ENCODE measurements at regions not wholly inside any gene's neighbourhood (a gene's known extent, or its start where the extent isn't known, plus 50 kb on each side); places are given as distances from the start of the nearest gene placed in this dataset.

DNA sequence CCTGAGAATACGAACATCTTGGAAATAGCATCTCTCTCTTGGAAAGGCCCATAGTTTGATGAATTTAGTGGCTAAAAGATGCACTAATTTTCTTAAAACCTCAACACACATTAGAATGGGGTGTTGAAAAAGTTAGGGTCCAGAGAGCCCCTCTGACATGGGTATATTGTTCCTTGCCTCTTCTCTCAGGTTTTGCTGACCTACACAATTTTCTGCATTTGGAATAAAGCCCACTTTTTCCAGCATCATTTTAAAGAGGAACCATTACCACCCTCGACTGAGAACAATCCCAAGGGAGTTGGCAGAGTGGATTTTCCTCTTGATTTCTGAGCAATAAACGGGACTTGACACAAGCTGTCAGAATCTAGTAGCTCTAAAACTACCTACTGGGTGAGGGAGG lies 156.1 kb downstream of the PMP22 start:
- DNase-seq: no peak

DNA sequence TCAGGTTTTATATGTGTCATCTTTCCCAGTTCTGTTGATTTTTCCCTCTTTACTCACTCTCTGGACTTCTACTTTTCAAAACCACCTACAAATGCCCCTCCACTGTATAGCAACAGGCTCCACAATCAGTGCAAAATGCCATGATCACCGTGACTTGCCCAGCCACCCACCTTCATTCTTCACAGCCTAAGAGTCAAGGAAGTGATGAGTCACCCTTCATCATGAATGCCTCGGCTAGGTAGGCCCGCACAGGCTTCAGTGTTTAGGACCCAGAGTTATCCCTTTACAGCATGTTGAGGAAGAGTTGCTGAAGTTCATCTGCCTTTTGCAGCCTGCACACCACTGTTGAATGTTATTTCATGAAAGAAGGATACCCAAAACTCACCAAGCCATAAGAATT lies 158.6 kb downstream of the PMP22 start:
- no peak for DNase-seq

DNA sequence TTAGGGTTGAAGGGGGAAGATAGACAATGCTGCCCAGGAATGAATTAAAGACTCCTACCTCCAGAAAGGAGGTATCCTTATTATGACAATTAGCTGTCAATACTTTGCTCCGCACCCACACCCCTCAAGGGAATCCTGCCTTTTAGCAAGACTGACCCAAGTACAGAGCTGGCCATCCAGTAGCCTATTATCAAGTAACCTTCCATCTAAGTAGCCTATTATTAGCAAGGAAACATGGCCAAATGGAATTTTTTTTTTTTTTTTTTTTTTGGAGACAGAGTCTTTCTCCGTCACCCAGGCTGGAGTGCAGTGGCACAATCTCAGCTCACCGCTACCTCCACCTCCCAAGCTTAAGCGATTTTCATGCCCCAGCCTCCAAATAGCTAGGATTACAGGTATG lies 161.3 kb downstream of the PMP22 start:
- no peak for DNase-seq

DNA sequence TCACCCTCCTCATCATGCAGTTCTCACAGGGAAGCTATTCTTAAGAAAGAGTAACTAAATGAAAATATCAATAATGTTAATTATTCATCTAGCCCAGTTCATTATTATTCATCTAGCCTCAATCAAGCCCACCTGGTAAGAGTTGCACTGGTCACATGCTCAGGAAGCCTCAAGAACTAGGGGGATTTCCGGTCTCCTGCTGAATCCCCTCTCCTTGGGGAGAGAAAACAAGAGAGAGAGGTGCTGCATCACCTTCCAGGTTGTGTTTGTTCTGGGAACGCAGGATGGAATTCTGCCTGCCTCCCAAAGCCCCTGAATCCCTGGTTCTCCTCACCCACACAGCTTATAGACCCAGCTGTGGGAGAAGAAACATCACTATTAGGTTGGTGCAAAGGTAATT lies 164.0 kb downstream of the PMP22 start:
- no peak for DNase-seq

DNA sequence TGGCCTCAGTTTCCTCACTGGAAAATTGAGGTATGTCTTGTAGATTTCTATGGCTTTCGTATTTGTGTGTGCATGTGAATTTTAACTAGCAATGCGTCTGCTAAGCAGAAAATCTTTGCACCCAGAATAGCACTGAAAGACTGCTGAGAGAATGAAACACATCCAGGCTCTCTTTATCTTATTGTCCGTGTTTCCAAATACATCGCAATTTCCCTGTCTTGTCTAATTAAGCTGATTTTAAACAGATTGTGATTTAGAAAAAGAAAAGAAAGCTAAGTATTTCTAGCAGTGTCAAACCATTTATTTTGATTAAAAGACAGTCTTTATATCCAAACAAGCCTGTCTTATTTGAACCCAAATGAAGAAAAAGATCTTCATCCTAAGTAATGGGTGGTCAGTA lies 168.6 kb downstream of the PMP22 start:
- no peak for DNase-seq

DNA sequence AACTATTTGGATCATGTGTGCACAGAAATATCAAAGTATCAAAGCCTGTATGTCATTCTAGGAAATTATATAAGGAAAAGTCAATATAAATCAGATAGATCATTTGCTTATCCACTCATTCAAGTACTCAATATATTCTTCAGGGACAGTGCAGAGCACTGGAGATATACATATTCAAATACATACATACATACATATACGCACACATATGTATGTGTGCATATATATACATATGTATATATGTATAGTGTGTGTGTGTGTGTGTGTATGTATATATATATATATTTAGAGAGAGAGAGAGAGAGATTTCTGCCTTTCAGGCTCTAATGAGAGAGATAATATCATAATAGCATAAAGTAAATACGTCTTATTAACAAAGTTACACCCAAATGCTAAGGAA lies 169.2 kb downstream of the PMP22 start:
- DNase-seq: no peak

DNA sequence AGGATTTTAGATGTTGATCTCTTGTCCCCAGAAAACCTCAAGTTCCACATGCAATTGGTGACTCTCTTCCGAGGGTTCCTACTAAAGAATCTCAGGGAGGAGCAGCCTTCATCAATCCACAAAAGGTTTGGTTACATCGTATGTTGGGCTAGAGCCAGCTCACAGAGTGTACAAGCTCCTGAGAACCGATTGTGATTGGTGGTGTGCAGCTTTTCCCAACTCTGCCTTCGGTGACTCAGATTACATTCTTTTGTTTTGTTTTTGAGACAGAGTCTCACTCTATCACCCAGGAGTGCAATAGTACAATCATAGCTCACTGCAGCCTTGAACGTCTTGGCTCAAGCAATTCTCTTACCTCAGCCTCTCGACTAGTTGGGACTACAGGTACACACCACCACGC lies 172.4 kb downstream of the PMP22 start:
- no peak for DNase-seq

DNA sequence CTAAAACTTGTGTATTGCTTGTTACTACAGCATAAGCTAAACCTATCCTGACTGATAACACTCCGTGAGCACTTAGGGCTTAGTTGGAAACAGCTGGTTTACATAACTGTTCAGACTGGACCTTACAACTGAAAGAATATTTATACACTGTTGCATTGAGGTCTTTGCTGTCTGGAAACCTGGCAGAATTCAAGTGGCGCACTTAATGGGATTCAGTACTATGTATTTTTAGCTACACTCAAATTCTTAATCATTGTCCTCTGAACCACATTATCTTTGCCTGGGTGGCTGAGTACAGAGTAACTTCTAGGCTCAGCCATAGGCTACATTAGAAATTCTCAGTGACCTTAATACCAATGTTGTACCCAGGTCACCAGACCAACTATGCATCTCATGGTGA lies 172.9 kb downstream of the PMP22 start:
- DNase-seq: no peak

DNA sequence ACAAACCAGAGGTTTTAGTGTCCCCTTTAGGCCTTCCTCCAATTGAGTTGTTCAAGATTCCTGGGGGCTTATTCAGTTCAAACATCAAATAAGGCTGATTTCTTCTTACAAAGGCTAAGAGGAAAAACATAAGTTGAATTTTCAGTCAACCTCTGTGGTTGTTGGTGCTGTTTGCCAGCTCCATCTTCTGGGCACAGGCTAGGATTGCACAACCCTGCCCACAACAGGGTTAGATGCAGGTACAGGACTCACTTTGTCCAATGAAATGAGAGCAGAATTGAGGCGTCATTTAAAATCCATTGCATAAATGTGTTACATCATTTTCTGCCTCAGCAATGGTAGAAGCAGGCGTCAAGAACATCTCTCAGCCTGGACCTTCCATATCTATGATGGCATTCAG lies 173.3 kb downstream of the PMP22 start:
- DNase-seq: no peak

DNA sequence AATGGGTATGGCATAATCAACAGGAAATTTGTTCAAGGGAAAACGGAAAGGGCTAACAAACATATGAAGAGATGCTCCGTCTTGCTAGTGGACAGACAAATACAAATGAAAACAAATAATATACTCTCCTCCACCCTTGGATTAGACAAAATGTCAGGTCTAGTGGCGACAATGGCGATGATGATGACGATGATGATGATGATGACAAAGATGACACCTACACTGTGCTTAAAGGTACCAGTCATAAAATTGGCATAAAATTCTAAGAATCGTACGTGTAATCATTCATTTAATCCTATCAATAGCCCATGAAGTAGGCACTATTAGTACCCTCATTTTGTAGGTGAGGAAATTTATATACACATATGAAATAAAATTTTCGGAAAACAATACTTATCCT lies 174.6 kb downstream of the PMP22 start:
- DNase-seq: no peak

DNA sequence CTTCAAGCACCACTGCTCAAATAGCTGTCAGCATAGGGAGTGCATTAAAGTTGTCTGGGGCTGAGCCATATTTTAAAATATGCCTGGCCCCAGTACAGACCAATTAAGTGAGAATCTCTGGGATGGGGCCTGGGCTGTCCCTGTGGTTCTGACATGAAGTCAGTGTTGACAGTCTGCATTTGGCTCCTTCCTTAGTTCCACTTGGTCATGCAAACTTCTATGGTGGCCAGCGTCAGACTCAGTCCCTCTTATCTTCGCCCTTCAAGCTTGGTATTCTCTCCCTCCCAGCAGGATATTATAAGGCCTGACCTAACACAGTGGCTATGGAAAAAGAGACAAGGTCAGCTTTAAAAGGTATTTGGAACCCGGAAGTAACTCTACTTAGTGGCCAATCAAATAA lies 177.2 kb downstream of the PMP22 start:
- DNase-seq: no peak

DNA sequence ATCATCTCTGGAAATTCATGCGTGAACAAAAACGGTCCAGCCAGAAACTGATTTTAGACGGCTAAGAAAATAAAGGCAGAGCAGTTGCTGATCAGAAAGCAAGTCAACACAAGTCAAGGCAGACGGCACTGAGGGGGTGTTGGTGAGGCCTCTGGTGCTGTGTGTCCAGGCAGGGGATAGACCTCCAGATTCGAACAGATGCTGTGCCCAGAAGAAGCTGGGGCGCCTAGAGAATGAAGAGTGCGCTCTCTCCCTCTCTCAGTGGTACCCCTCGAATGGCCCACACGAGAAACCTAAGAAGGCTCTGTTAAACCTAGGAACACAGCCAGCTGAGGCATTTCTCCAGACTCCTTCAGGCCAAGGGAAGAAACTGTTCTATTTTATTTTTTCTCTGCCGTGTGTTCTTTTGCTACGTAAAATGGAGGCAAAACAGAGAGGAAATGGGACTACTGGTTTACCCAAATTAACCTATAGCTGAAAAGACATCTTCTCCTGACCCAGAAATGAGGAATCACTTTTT lies 178.3 kb downstream of the PMP22 start:
- DNase-seq: no peak

DNA sequence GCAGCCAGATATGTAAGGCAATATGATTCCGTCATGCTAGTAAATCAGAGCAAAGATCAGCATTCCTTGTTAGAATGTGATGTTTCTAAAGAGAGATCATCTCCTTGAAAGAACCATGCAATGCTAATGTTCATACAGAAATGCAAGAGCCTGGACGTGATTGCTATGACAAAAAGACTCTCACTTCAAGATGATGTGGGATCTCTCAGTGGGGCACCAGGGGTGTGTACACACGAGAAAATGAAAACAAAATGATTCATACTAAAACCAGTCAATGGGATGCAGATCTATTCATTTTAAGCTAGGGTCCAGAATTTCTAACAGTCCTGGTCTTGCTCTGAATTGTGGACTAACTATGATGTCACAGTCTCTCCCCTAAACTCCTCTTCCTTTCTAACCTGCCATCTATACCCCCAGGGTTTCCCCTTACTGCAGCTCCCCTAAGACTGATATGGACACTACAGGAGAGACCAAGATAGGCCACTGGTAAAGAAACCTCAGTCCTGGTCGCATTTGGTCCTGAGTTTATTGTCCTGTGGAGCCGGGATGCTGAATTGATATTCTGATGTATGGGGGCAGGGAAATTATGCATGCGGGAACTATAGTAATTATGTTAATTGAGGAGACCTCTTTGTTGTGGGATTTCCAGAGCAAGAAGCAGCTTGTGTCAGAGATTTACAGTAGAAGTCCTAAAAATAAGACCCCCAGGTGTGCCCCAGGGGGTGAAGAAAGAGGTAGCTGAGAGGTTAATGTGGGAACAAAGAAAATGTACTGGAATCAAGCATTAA lies 179.0 kb downstream of the PMP22 start:
- no peak for DNase-seq

DNA sequence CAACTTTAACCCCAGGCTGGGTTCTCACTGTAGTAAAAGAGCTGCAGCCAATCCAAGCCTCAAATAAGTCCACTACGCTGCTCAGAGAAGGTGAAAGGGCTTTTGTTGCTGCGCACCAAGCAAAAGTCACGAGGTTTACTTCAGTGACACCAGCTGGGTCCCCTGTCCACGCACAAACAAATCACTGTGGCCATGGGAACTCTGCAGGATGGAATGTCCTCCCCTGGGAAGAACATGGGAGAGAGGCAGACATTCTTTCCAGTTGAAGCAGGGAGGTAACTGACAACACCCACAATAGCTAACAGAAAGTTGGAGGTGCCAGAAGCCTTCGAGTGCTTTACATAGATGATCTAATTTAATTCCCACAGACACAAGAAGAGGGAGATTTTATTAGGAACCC lies 181.9 kb downstream of the PMP22 start:
- no peak for DNase-seq

DNA sequence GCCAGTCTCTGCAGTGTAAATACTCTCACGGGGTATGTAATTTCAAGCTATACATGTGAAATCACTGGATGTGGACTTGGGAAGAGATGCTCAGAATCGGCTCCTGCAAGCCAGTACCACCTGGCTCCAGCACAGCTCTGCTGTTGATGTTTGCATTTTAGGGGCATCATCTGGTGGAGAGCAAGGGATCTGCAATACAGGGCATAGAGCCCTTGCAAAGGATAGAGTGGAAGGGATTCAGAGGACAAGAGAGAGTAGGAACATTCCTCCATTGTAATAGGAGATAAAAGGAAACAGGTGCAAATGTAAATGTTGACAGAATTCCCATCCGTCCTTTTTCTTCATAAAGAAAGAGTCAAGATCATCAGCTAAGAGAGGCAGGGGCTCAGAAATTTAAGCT lies 184.1 kb downstream of the PMP22 start:
- no peak for DNase-seq

DNA sequence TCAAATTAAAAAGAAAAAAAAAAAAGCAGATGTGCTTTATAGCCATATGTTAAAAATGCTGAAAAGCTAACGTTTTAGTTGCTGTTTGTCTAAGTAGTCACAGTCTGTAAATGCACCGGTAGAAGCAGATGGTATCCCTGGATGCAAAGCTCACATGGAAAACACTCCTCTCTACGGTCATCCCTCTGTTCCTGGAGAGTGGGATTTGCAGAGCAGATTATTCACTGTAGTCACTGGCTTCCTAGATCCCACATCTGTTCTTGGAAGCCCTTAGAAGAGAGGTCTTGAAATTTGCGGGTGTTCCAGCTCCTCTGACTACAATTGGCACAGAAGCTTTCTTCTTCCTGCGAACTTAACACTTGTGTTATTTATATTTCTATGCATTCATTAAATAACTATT lies 186.6 kb downstream of the PMP22 start:
- no peak for DNase-seq

DNA sequence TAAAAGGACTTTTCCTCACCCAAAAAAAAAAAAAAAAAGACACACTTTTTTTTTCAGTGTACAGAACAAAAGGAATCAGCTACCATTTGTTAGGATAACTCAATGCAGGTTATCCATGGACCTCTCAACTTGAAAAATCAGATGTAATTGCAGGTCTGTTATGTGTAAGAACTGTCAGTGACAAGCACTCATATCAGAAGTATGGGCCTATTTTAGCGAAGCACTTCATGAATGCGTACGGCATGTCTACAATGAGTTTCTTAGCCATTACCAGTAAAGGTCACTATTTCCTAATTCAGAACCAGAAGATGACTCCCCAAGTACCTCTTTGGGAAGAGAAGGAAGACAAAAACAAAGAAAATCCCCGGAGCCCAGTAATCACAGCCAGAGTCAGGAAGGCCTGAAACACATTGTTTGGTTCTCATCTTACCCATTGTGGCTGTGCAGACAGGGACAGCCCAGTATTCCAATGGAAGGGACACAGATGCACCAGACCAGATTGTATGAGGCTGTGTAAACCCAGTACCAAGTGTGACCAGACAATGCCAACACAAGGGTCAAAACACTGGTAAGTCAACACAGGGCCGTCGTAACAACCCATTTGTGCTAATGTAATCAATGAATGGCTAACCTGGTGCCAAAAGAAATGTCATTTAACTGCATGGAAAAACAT lies 188.0 kb downstream of the PMP22 start:
- no peak for DNase-seq

DNA sequence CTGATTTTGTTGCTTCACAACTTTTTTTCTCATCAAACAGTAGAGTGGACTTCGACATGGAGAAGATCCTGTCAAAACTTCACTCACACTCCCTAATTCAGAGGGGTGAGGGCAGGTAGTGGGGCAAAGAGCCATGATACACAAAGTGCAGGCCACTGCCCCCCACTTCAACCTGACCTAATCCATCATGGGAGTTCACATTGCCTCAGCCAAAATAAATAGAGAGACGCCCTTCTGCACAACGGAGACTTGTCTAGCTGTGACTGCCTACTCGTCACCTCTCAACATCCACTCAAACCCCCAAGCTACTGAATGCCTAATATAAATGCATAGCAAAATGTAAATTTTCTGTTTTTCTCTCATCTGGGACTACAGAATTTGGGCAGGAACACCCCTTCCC lies 213.2 kb downstream of the PMP22 start:
- no peak for DNase-seq

DNA sequence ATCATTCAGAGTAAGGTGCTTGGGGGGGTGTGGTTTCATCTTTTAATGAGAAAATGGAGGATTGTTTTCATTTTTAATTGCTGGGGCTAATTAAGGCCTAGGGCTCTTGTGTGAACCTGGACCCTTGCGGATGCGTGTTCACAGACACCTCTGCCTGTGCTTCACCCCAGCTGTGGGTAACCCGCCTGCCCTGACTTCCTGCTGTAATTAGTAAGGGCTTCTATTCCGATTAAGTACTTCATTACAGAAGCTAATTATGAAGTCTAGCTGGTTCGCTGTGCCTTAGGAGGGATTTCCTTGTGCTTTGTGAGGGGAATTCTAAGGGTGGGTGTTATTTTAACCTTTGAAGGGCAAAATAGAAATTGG lies 215.3 kb downstream of the PMP22 start:
- no peak for DNase-seq

DNA sequence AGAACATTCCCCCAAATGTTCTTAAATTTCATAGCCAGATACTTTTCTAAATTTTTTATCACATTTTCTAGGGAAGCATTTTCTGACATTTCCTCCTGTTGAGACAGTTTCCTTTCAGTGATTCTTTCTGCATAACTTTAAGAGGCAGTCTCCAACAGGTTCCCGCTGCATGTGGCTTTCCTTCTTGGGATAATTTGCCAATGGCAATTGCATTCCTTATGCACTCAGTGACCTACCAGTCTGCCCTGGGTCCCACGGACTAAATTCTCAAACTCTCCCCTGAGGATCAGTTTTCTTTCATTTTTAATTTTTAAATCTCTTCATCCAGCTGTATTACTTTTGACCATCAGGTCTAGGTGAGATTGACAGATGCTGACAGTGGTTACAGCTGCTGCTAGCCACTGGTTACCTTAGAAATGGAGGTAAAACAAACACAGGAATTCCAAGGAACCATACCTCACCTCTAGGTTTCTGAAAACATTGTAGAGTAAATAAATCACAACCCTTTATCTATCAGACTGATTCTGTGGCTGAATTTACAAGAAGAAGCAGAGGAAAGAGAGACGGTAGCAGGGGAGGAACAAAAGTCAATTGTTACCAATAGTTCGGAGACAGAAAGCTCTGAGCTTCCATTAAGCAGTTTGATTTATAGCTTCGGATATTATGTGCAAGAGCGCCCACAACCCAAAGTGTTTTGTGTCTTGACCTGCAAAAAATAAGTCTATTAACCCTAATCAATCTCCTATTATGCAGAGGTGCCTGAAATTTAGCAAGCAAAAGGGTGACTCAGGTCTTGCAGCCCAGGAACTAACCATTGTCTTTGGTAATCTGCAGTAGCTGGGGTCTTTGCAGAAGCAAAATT lies 216.0 kb downstream of the PMP22 start:
- no peak for DNase-seq

DNA sequence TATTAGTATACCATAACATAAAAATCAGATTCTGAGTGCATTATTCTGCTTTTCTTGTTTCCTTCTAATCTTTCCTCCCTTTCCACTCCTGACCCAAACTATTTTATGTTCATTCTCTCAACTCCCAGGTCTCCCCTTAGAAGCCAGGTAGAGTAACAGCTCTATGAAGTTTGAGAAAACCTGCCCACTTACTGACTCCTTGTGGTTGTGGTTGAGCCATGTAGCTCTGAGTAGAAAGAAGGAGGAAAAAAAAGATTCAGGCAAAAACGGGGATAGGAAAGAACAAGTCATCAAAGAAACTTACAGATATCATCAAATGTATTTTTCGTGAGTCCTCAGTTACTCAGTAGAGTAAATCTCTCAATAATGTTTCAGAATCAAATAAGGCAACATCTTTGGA lies 216.7 kb downstream of the PMP22 start:
- DNase-seq: no peak

DNA sequence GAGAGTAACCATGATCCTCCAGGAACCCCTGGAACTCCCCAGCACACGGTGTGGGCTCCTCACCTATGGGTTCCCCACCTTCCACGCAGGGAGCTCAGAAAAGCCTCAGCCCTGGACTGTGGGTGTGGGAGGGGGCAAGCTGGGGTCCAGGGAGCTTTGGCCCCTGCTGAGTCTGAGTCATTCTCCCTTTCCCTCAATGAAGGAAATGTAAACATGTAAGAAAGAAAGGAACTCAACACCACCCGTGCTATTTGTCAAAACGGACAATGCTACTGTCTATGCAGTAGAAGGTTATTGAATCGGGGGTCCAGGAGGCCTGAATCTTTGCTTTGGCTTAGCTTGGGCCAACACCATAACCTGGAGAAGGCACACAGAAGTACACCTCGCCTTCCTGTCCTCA lies 222.8 kb downstream of the PMP22 start:
- DNase-seq: no peak

DNA sequence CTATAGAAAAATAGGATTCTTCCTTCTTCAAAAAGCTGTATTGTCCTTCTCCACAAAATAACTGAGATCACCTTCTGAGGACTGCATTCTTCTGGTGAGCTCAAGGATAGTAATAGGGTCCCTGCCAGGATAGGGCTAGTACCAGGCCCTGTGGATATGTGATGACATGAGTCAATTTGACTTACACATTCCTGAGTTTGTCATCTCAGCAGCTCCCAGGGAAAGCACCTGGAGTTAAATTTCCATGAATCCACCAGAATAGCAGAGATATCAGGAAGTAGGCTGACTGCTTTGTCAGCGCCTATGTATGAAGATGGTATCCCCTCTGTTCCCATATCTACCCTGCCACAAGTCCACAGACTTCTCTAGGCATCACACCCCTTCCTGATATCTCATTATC lies 225.8 kb downstream of the PMP22 start:
- DNase-seq: no peak

DNA sequence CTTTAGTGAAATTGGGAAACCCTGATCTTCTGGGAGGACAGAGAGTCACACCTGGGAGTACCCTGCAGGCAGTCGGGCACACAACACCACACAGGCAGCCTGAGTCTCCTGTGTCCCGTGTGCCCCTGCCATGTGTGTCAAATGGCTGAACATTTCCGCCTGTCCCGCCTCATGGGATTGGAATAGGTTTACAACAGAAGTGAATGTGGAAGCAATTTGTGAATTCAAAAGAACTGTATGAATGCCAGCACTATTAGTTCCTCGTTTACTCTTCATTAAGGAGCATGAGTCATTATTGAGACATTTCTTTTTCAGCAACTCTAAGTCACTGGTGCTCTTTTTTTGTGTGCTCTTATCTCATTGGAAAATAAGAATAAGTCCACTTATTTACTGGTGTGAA lies 226.5 kb downstream of the PMP22 start:
- DNase-seq: no peak

All from CD4-positive, alpha-beta T cell treated with Interleukin-10 for 1 hour (primary cell).